GM21526 (cell line): ENCODE measurements at regions not wholly inside any gene's neighbourhood (a gene's known extent, or its start where the extent isn't known, plus 50 kb on each side); places are given as distances from the start of the nearest gene placed in this dataset.

Experiments
- ATAC-seq: cut with Tn5 transposase; IDR thresholded peaks from one replicate; pipeline ENCODE4 v1.9.1; 2021; ENCODE audit warnings: moderate library complexity; ENCODE audit not compliant: unreplicated experiment, low FRiP score

DNA sequence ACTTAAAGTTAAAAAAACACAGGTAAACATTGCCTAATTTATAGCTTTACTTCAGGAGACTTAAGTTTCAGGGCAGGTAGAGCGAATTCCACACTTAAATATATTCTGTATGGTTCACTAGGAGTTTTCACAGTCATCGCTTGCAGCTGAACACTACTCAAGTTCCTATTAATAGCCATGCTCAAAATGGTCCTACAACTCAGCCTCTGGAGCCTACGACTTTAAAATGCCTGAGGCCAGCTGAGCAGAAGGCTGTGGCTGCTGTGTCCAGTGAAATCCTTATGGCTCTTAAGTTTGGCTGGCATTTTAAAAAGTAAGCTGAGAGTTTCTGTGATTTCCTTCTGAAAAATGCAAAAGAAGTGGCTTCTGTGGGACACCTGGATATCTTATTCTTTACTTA, 105.4 kb upstream of the GLI3 start:
- no peak for ATAC-seq

GRCh38 chr7:42340436-42340835, 103.4 kb upstream of the GLI3 start:
- ATAC-seq = no peak

- no peak for ATAC-seq
Measured at GRCh38 chr7:42338916-42339540, 102.0 kb upstream of the GLI3 start.

GRCh38 chr7:42338231-42338915, 101.4 kb upstream of the GLI3 start:
- no peak for ATAC-seq

GRCh38 chr7:42337225-42337905, 100.4 kb upstream of the GLI3 start:
- ATAC-seq = no peak

- no peak for ATAC-seq
Measured at GRCh38 chr7:42332605-42333222, 95.7 kb upstream of the GLI3 start.

GRCh38 chr7:42319631-42320030, 82.6 kb upstream of the GLI3 start:
- no peak for ATAC-seq

DNA sequence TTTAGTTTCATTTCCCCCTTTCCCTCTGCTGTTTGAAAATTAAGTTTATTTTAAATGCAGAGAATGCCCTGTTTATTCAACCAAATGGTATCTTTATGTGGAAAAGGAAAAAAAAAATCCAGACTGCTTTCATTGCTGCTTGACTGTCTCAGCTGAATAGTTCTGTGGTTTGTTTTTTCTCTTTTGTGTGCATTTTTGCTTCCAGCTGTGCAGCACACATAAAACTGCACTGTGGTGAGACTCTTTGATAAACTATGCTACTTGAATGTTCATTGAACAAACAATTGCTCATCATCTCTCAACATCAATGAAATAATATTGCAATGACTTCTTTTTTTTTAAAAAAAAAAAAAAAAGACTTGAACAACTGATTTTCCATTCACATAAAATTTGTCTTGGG, 78.6 kb upstream of the GLI3 start:
- no peak for ATAC-seq

- no peak for ATAC-seq
Measured at GRCh38 chr7:42315103-42315502, 78.1 kb upstream of the GLI3 start.

DNA sequence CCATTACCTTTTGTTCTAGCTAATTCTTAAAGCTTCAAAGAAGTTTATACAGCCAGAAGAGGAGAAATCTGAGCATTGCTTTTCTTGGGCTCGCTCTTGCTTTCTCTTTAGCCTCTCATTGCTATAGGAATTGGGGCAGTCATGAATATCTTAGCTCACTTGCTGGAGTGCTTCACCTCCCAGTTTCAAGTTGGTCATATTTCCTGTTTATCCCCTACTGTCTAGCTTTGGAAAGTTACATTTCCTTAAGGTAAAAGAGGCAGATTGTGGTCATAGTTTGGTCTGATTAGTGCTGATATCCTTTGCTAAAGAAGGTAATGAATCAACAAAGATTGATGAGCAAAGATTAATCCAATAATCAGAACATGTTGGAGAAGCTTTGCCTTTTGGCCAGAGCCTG, 77.7 kb upstream of the GLI3 start:
- ATAC-seq = no peak

- no peak for ATAC-seq
Measured at GRCh38 chr7:42311195-42311594, 74.2 kb upstream of the GLI3 start.

DNA sequence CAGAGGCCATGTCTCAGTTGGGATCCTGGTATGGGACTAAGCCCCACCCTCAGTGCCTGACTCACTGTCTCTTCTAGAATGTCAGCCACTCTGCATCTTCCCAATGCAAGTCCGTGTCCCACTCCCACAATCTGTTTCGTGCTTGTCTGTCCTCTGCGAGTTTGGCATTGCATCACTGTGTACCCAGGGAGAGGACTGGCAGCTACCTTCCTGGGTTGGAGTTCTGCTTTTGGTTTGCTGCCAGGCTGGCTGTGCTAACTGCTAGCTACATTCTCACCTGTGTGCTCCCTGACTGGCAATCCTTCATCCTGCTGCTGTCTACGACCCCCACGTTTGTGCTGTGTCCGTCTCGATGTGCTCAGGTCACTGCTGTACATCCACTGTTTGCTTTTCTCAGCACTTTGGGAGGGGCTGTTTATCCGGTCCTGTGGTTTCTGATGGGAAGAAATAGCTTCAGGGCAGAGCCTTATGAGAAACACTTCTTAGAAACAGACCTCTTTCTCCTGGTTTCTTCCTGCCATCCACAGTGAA, 56.0 kb upstream of the GLI3 start:
- no peak for ATAC-seq

- ATAC-seq = no peak
Measured at GRCh38 chr7:42289473-42289872, 52.5 kb upstream of the GLI3 start.
